Endodermal cell (in vitro differentiated cells): ENCODE measurements at regions not wholly inside any gene's neighbourhood (a gene's known extent, or its start where the extent isn't known, plus 50 kb on each side); places are given as distances from the start of the nearest gene placed in this dataset.

Source experiments
- DNase-seq: peaks from one replicate; pipeline ENCODE4 v3.0.0-alpha.2; 2017
- H3K27ac ChIP-seq: 2 replicates; pipeline ENCODE4 v1.5.1; 2013; ENCODE audit warnings: mild to moderate bottlenecking, low read depth, low read length, moderate library complexity
- H3K27me3 ChIP-seq: 2 replicates; pipeline ENCODE4 v1.6.1; 2013; ENCODE audit warnings: mild to moderate bottlenecking, low read length, moderate library complexity; ENCODE audit not compliant: insufficient read depth, control insufficient read depth, poor library complexity, severe bottlenecking
- H3K36me3 ChIP-seq: 2 replicates; pipeline ENCODE4 v1.7.0; 2013; ENCODE audit warnings: mild to moderate bottlenecking, low read length, moderate library complexity; ENCODE audit not compliant: control insufficient read depth, insufficient read depth
- H3K4me1 ChIP-seq: one replicate; pipeline ENCODE4 v1.7.0; 2013; ENCODE audit warnings: low read length; ENCODE audit not compliant: control insufficient read depth, insufficient read depth
- H3K4me3 ChIP-seq: 2 replicates; pipeline ENCODE4 v1.5.1; 2013; ENCODE audit warnings: mild to moderate bottlenecking, low read length, moderate library complexity
- H3K9ac ChIP-seq: 2 replicates; pipeline ENCODE4 v1.6.1; 2013; ENCODE audit warnings: mild to moderate bottlenecking, low read length, moderate library complexity; ENCODE audit not compliant: poor library complexity, severe bottlenecking; ENCODE audit errors: extremely low read depth
- H3K9me3 ChIP-seq: 2 replicates; pipeline ENCODE4 v1.6.1; 2013; ENCODE audit warnings: mild to moderate bottlenecking, low read length, moderate library complexity; ENCODE audit not compliant: control insufficient read depth
- H3K27ac Mint-ChIP-seq: 2 replicates; pipeline ENCODE4 v1.8.0; 2020; ENCODE audit warnings: mixed read lengths
- H3K27me3 Mint-ChIP-seq: 2 replicates; pipeline ENCODE4 v1.8.0; 2021; ENCODE audit warnings: mild to moderate bottlenecking, mixed read lengths; ENCODE audit not compliant: insufficient read depth
- H3K36me3 Mint-ChIP-seq: 2 replicates; pipeline ENCODE4 v1.8.0; 2020; ENCODE audit warnings: low read depth, mixed read lengths
- H3K4me1 Mint-ChIP-seq: 2 replicates; pipeline ENCODE4 v1.8.0; 2020; ENCODE audit warnings: mixed read lengths
- H3K4me3 Mint-ChIP-seq: 2 replicates; pipeline ENCODE4 v1.8.0; 2020; ENCODE audit warnings: mild to moderate bottlenecking, moderate library complexity, mixed read lengths
- H3K9me3 Mint-ChIP-seq: 2 replicates; pipeline ENCODE4 v1.8.0; 2020; ENCODE audit warnings: mild to moderate bottlenecking, mixed read lengths
- WGBS, 2 experiments: methylation state at CpG; one replicate each; pipeline versions ENCODE4 v1.1.5 to v1.1.7; 2013; ENCODE audit warnings: missing lambda C conversion rate in 2 of 2, mixed read lengths in 1 of 2; ENCODE audit not compliant: insufficient coverage in 1 of 2, insufficient read length in 1 of 2; 5-methylcytosine and 5-hydroxymethylcytosine counted together
- TF ChIP-seq, protein P1 (sequence below): fragments of 200-600 bp; sonication (generic); conservative IDR thresholded peaks from 2 replicates; pipeline ENCODE4 v1.5.0; 2021; ENCODE audit warnings: antibody characterized with exemption, mild to moderate bottlenecking

DNA sequence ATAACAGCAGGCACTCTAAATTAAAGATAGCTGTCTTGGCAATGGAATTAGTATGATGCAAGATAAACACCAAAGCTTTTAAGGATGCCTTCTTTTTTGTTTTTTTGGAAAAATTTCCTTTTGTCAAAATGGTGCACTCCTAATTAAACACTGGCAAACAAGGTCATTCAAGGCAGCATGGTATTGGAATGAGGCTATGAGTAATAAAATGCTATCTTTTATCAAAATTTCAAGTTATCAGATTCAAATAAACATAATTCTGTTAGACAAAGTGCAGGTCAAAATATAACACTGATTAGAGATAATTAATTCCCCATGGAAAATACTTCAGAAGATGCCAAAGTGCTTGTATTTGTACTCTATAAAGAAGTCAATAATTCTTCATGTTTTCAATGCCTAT, 514.1 kb downstream of the TENT5A start:
- TF ChIP-seq, protein P1, sequence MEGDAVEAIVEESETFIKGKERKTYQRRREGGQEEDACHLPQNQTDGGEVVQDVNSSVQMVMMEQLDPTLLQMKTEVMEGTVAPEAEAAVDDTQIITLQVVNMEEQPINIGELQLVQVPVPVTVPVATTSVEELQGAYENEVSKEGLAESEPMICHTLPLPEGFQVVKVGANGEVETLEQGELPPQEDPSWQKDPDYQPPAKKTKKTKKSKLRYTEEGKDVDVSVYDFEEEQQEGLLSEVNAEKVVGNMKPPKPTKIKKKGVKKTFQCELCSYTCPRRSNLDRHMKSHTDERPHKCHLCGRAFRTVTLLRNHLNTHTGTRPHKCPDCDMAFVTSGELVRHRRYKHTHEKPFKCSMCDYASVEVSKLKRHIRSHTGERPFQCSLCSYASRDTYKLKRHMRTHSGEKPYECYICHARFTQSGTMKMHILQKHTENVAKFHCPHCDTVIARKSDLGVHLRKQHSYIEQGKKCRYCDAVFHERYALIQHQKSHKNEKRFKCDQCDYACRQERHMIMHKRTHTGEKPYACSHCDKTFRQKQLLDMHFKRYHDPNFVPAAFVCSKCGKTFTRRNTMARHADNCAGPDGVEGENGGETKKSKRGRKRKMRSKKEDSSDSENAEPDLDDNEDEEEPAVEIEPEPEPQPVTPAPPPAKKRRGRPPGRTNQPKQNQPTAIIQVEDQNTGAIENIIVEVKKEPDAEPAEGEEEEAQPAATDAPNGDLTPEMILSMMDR = no peak
- H3K27me3 ChIP-seq = no peaks in the 10 kb centered on the region
- no peak overlapping the region for H3K9ac ChIP-seq
- no peaks in the 10 kb centered on the region for H3K36me3 Mint-ChIP-seq
- peaks cover 9% of the 10 kb centered on the region for H3K4me1 Mint-ChIP-seq
- H3K36me3 ChIP-seq = no peaks in the 10 kb centered on the region
- no peaks in the 10 kb centered on the region for H3K9me3 ChIP-seq
- no peaks in the 10 kb centered on the region for H3K27me3 Mint-ChIP-seq
- H3K4me3 ChIP-seq = no peak overlapping the region
- no peaks in the 10 kb centered on the region for H3K9me3 Mint-ChIP-seq
- H3K4me3 Mint-ChIP-seq = no peak overlapping the region
- no peak for DNase-seq
- H3K4me1 ChIP-seq = no peaks in the 10 kb centered on the region
- H3K27ac ChIP-seq = no peak overlapping the region
- H3K27ac Mint-ChIP-seq = no peak overlapping the region

DNA sequence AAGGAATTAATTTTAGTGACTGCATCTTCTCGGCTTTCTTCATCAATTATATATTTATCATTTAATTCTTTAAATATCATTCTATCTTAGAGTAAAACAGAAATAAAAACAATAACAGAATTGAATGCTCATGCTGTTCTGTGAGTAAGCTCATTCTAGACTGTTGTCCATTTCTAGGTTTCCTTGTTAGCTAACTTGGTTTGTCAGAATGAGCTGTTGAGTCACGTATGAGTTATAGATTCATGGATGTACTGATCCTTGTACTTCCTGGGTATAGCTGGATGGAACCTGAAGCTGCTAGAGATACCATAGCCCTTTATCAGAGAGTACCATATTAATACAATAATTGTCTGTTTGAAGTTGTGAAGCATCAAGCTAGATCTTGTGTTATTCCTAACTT, 515.3 kb downstream of the TENT5A start:
- Histone ChIP-seq H3K4me1 (no peaks in the 10 kb centered on the region), H3K27ac (no peak overlapping the region), H3K9ac (no peak overlapping the region), H3K36me3 (no peaks in the 10 kb centered on the region), H3K27me3 (no peaks in the 10 kb centered on the region), H3K9me3 (no peaks in the 10 kb centered on the region), H3K4me3 (no peak overlapping the region)
- no peak for DNase-seq
- H3K4me3 Mint-ChIP-seq = no peak overlapping the region
- peaks cover 9% of the 10 kb centered on the region for H3K4me1 Mint-ChIP-seq
- TF ChIP-seq, protein P1 = no peak
- H3K9me3 Mint-ChIP-seq = no peaks in the 10 kb centered on the region
- H3K36me3 Mint-ChIP-seq = no peaks in the 10 kb centered on the region
- H3K27me3 Mint-ChIP-seq = no peaks in the 10 kb centered on the region
- WGBS, 2 experiments = 40% methylated on average over 1 of the region's 2 CpGs; no CpG with 5 or more reads in 1 of the 2 experiments
- H3K27ac Mint-ChIP-seq = no peak overlapping the region

DNA sequence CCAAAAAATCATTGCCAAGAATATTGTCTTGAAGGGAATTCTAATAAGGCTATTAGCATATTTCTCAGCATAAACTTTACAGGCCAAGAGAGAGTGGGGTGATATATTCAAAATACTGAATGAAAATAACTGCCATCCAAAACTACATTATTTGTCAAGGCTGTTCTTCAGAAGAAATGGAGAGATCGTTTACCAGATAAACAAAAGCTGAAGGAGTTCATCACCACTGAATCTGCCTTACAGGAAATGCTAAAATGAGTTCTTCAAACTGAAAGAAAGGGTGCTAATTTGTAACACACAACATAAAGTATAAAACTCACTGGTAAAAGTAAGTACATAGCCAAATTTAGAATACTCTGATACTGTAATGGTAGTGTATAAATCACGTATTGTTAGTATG, 517.0 kb downstream of the TENT5A start:
- H3K27ac ChIP-seq = no peak overlapping the region
- Mint-ChIP-seq H3K4me1 (peaks cover 9% of the 10 kb centered on the region), H3K4me3 (no peak overlapping the region), H3K27ac (no peak overlapping the region), H3K9me3 (no peaks in the 10 kb centered on the region), H3K27me3 (no peaks in the 10 kb centered on the region), H3K36me3 (no peaks in the 10 kb centered on the region)
- no peaks in the 10 kb centered on the region for H3K27me3 ChIP-seq
- TF ChIP-seq, protein P1 = no peak
- no peaks in the 10 kb centered on the region for H3K4me1 ChIP-seq
- WGBS, 2 experiments = 92% methylated on average over 2 of the region's 2 CpGs; no CpG with 5 or more reads in 1 of the 2 experiments
- DNase-seq = no peak
- no peaks in the 10 kb centered on the region for H3K36me3 ChIP-seq
- H3K9ac ChIP-seq = no peak overlapping the region
- no peak overlapping the region for H3K4me3 ChIP-seq
- no peaks in the 10 kb centered on the region for H3K9me3 ChIP-seq
